ENCODE measurements at regions not wholly inside any gene's neighbourhood (a gene's known extent, or its start where the extent isn't known, plus 50 kb on each side); places are given as distances from the start of the nearest gene placed in this dataset.
"Not testable (repeated sequence)": the region's sequence is repeated elsewhere in the genome, so short reads cannot be mapped to it uniquely, and the experiment has no call there.

DNA sequence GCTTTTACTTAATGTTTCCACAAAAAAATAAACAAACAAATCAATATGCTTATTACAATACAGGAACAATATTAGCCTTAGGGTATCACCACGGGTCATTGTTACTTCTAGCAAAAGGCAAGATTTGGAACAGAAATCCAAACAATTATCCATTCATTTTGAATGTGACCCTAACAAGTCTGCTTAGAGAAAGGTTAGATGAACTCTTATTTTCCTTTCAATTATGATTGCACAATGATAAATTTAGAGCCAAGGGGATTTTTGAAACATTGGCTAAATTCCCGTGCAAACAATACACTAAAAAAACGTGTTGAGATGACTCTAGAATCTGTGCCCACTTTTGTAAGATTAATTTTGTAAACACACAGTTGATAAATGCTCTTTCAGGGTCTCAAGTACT, 474.7 kb downstream of the PCDH7 start:
- no peak for DNase-seq (ENCODE audit: low read depth)

DNA sequence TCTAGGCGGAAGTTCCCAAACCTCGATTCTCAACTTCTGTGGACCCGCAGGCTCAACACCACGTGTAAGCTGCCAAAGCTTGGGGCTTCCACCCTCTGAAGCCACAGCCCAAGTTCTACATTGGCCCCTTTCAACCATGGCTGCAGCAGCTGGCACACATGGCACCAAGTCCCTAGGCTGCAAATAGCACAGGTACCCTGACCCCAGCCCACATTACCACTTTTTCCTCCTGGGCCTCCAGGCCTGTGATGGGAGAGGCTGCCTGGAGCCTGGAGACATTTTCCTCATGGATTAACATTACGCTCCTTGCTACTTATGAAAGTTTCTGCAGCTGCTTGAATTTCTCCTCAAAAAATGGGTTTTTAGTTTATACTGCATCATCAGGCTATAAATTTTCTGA, 479.5 kb downstream of the PCDH7 start:
- no peak overlapping the region for H3K4me3 ChIP-seq (ENCODE audit: low read depth, low read length)
- no peak for DNase-seq (ENCODE audit: low read depth)

More for the DNA sequence above, 474.7 kb downstream of the PCDH7 start:
- H3K4me3 ChIP-seq (ENCODE audit: low read depth, low read length) = no peak overlapping the region

DNA sequence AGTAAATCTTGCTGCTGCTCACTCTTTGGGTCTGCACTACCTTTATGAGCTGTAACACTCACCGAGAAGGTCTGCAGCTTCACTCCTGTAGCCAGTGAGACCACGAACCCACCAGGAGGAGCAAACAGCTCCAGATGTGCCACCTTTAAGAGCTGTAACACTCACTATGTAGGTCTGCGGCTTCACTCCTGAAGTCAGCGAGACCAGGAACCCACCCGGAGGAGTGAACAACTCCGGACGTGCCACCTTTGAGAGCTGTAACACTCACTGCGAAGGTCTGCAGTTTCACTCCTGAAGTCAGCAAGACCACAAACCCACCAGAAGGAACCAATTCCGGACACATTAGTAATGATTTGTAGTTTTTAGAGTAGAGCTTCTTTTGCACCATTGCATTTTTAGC, 481.9 kb downstream of the PCDH7 start:
- H3K4me3 ChIP-seq (ENCODE audit: low read depth, low read length); DNase-seq (ENCODE audit: low read depth): not testable (repeated sequence)

GRCh38 chr4:31204874-31205273, 484.7 kb downstream of the PCDH7 start:
- DNase-seq (ENCODE audit: low read depth) = no peak
- H3K4me3 ChIP-seq (ENCODE audit: low read depth, low read length) = no peak overlapping the region

DNA sequence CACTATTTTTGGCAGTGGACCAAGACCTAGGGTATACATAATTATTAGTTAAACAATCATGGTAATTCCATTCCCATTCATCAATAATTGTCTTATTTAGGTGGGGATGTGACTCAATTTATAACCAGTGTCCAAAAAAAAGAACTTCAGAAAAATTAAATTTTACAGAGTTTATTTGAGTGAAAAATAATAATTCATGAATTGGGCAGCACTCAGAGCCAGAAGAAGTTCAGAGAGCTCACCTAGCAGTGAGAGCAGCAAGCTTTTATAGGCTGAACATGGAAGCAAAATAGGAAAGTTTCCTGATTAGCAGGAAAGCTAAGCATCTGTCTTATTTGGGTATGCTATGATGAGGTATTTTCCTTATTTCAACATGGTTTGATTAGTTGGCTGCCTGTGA, 500.8 kb downstream of the PCDH7 start:
- DNase-seq (ENCODE audit: low read depth) = no peak
- H3K4me3 ChIP-seq (ENCODE audit: low read depth, low read length) = no peak overlapping the region

DNA sequence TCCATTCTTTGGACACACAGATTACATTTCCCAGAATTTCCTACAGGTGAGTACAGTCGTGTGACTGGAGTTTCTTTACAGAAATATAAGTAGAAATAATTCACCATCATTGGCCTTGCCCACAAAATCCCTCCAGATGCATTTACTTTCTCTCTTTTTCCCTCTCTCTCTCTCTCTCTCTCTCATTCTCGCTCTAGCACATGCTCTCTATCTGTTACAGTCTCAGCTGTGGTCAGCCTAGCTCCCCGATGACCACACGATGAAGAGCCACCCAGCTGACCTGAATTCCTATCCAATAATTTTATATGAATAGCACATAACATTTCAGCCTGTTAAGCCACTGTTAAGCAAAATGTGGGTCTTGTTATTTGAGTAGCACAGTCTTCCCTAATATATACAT, 507.9 kb downstream of the PCDH7 start:
- DNase-seq (ENCODE audit: low read depth) = no peak
- no peak overlapping the region for H3K4me3 ChIP-seq (ENCODE audit: low read depth, low read length)

DNA sequence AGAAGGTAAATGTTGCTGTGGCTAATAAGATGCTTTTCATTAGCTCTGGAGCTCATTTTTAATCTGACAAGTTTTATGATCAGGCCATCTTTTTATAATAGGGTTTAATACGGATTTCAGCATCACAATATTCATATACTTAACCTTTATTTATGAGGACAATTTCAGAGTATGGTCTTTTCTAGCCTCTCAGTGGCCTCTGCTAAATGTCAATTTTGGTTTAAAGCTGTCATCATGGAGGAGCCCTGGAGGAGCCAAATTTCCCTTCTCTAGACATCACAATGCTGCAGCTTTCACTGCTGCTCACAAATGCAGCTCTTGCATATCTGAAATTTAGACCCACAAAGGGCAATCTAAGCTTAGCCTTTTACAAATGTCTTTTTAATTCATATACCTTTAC, 510.4 kb downstream of the PCDH7 start:
- no peak for DNase-seq (ENCODE audit: low read depth)
- no peak overlapping the region for H3K4me3 ChIP-seq (ENCODE audit: low read depth, low read length)

DNA sequence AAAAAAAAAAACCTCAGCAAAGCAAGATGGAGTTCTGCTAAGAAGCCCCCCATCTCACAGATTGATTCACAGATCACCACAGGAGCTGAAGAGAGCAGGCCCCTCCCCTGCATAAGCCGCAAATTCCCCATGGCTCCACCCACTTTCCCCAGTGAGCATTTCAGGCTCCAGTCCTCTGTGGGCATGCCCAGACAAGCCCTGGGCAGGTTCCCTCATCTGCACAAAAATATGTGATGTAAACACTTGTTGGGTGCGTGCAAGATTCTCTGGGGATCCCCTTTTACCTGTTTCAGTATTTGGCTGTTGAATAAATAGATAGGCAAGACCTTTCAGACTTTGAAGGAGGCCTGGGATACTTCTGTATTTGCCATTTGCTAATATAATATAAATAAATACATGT, 514.3 kb downstream of the PCDH7 start:
- H3K4me3 ChIP-seq (ENCODE audit: low read depth, low read length) = no peak overlapping the region
- no peak for DNase-seq (ENCODE audit: low read depth)

- DNase-seq (ENCODE audit: low read depth) = no peak
- H3K4me3 ChIP-seq (ENCODE audit: low read depth, low read length) = no peak overlapping the region
Measured at GRCh38 chr4:31234901-31235300, 514.7 kb downstream of the PCDH7 start.

DNA sequence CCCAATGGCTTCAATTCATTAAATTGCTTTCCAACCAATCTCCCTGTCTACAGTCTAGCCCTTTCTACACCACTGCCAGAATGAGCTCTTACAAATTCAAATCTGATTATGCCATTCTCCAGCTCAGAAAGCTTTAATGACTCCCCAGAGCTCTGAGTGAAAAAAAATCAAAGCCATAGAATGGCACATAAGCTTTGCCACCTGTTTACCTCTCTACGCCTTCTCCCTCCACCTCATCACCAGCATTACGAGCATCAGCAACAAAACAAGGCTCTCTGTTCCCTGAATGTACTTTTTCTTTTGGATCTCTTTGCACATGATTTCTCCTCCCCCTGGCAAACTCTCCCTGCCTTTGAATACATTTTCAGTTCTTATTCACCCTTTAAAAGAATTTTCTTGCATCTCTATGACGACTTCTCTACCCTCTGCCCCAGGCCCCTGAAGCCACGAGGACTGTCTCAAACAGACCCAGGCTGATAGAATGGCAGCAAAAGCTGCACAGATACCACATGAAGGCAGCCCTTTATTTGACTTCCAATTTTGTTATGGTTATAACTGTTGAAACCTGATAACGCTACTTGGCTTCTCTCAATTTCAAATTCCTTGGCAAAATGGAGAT, 516.0 kb downstream of the PCDH7 start:
- no peak for DNase-seq (ENCODE audit: low read depth)
- no peak overlapping the region for H3K4me3 ChIP-seq (ENCODE audit: low read depth, low read length)

DNA sequence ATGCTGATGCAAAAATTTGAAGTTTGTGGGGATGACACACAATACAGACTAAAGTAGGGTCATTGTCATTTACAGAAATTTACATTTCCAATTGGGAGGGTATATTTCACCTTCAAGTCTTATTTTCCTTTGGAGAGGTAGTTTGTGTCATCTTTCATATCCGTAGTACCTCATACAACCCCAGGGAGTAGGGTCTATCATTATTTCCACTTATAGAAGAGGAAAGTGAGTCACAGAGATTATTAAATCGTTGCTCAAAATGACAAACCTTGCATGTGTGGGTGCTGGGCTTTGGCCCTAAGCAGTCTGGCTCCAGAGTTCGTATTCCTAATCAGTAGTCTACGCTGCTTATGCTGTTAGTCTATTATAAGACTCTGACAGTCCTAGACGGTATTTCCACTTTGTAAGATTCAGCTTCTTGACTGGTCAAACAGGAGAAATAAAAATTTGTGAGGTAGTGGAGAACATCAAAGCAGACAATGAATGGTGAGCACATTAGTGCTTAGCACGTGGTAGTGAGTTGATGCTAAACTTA, 516.5 kb downstream of the PCDH7 start:
- H3K4me3 ChIP-seq (ENCODE audit: low read depth, low read length) = no peak overlapping the region
- DNase-seq (ENCODE audit: low read depth) = no peak

GRCh38 chr4:31237233-31237632, 517.1 kb downstream of the PCDH7 start:
- no peak for DNase-seq (ENCODE audit: low read depth)
- no peak overlapping the region for H3K4me3 ChIP-seq (ENCODE audit: low read depth, low read length)

GRCh38 chr4:31239886-31240285, 519.7 kb downstream of the PCDH7 start:
- no peak overlapping the region for H3K4me3 ChIP-seq (ENCODE audit: low read depth, low read length)
- no peak for DNase-seq (ENCODE audit: low read depth)

DNA sequence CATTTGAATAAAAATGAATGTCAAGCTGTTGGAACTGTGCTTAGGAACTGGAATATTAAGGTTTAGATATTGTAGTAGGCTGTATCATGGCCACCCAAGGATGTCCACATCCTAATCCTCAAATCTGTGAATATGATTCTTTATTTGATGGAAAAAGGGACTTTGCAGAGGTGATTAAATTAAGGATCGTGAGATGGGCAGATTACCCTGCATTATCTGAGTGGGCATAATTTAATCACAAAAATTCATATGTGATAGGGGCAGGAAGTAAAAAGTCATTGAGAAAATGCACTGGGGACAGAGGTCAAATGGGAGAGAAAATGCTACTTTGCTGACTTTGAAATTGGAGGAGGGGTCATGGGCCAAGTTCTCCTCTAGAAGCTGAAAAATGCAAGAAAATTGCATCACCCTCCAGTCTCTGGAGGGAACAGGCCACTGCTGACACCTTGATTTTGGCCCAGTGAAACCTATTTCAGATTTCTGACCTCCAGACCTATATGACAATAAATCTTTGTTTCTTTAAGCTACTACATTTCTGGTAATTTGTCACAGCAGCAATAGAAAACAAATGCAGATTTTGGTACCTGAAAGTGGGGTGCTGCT, 521.4 kb downstream of the PCDH7 start:
- H3K4me3 ChIP-seq (ENCODE audit: low read depth, low read length) = no peak overlapping the region
- no peak for DNase-seq (ENCODE audit: low read depth)

GRCh38 chr4:31246856-31247255, 526.7 kb downstream of the PCDH7 start:
- DNase-seq (ENCODE audit: low read depth) = no peak
- no peak overlapping the region for H3K4me3 ChIP-seq (ENCODE audit: low read depth, low read length)

GRCh38 chr4:31259119-31259518, 539.0 kb downstream of the PCDH7 start:
- no peak for DNase-seq (ENCODE audit: low read depth)
- no peak overlapping the region for H3K4me3 ChIP-seq (ENCODE audit: low read depth, low read length)

GRCh38 chr4:31261632-31262031, 541.5 kb downstream of the PCDH7 start:
- no peak for DNase-seq (ENCODE audit: low read depth)
- H3K4me3 ChIP-seq (ENCODE audit: low read depth, low read length) = no peak overlapping the region

GRCh38 chr4:31266094-31266493, 545.9 kb downstream of the PCDH7 start:
- DNase-seq (ENCODE audit: low read depth); H3K4me3 ChIP-seq (ENCODE audit: low read depth, low read length): not testable (repeated sequence)

DNA sequence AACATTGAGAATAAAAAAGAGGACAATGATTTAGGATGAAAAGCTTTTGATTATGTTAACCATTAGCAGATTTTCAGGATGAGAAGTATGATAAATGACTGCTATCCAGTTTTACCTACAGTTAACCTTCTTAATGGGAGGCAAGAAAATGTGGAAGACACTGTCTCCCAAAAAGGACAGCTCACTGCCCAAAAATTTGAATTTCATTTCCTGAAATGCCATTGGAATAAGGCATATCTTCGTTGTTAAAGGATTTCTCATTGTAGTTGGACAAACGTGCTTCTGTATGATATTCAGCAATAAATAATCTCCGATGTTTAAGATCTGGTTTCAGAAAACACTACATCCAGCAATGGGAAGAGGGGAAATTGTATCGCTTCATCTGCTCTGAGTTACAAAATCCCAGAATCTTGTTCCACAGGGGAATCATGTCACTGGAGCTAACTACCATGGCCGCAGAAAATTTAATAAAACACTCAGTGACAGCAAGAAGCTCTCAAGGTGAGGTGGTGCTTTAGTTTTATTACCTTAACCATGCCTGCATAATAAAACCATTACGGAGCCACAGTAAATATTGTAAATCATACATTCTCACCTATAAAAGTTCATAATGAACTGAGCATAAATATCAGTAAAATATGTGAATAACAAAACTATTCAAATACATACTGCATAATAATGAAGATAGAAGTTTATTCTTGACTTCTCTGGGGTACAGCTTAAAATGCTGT, 552.3 kb downstream of the PCDH7 start:
- no peak overlapping the region for H3K4me3 ChIP-seq (ENCODE audit: low read depth, low read length)
- no peak for DNase-seq (ENCODE audit: low read depth)

DNA sequence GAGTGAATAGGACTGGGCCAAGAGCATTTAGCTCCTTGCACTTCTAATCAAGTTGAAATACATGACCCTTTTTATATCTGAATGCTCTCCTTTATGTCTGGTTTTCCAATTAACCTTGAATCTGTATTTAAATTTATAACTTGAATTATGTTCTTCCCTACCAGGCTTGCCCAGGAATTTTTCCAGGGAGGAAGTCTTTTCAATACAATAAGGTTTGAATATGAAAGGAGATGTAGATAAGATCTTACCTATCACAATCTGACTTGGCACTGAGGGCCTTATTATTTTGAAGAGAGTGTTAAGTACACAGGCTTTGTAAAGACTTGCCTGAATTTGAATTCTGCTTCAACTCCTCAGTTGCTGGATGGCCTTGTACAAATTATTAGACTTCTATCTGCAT, 555.7 kb downstream of the PCDH7 start:
- H3K4me3 ChIP-seq (ENCODE audit: low read depth, low read length) = no peak overlapping the region
- DNase-seq (ENCODE audit: low read depth) = no peak

GRCh38 chr4:31283679-31284078, 563.5 kb downstream of the PCDH7 start:
- H3K4me3 ChIP-seq (ENCODE audit: low read depth, low read length) = no peak overlapping the region
- no peak for DNase-seq (ENCODE audit: low read depth)
